A549 (cell line): ENCODE measurements at regions not wholly inside any gene's neighbourhood (a gene's known extent, or its start where the extent isn't known, plus 50 kb on each side); places are given as distances from the start of the nearest gene placed in this dataset.

Experiments used
- ATAC-seq, 2 experiments: fragments of 200-7000 bp in 1 of 2; fragments of >200 bp in 1 of 2; cut with Nextera tagmentation in 1 of 2; cut with Tn5 transposase in 1 of 2; 3 replicates each; pipeline versions ENCODE4 v1.8.0 to v1.9.1; 2018 to 2020; ENCODE audit warnings: mild to moderate bottlenecking in 1 of 2, moderate library complexity in 1 of 2
- CTCF ChIA-PET: fragments of 300-600 bp; sonication (Branson Sonifier 250); formaldehyde crosslinking; extraction: SDS; loops from one replicate; lab custom pipeline; 2021; ENCODE audit warnings: antibody characterized with exemption, inconsistent platforms; lab: Yijun Ruan, JAX
- POLR2A ChIA-PET: fragments of 350-600 bp; formaldehyde crosslinking; extraction: SDS; loops from one replicate; lab custom pipeline; 2021; ENCODE audit warnings: antibody characterized with exemption, inconsistent platforms; lab: Yijun Ruan, JAX
- DNase-seq, 2 experiments: peaks; one replicate each; pipeline versions ENCODE4 v3.0.0 to v3.0.0-alpha.2; 2011 to 2016; ENCODE audit warnings: low read depth in 1 of 2, low spot score in 1 of 2
- FAIRE-seq: peaks from 2 replicates; lab custom pipeline; 2011; peaks lifted over from hg19 to GRCh38; lab: Jason Lieb, UNC
- H3K27ac ChIP-seq, 2 experiments: fragments of >200 bp; sonication (Bioruptor Twin); formaldehyde crosslinking; 3 replicates each; pipeline ENCODE4 v1.5.1; 2016 to 2017
- H3K4me1 ChIP-seq: fragments of >200 bp; sonication (Bioruptor Twin); formaldehyde crosslinking; 3 replicates; pipeline ENCODE4 v1.6.1; 2016
- H3K4me2 ChIP-seq: fragments of >200 bp; sonication (Bioruptor Twin); formaldehyde crosslinking; 3 replicates; pipeline ENCODE4 v1.6.1; 2016
- H3K4me3 ChIP-seq: fragments of >200 bp; sonication (Bioruptor Twin); formaldehyde crosslinking; 3 replicates; pipeline ENCODE4 v1.5.1; 2016
- H3K9me3 ChIP-seq: fragments of >200 bp; sonication (Bioruptor Twin); formaldehyde crosslinking; 3 replicates; pipeline ENCODE4 v1.6.1; 2016
- ATOH8 ChIP-seq: fragments of 250-450 bp; sonication (Bioruptor Pico); IDR thresholded peaks from 2 replicates; pipeline ENCODE4 v1.5.0; 2020; ENCODE audit warnings: low read depth, mild to moderate bottlenecking, moderate library complexity
- EHF ChIP-seq: fragments of 250-450 bp; sonication (Bioruptor Pico); IDR thresholded peaks from 2 replicates; pipeline ENCODE4 v1.5.0; 2020; ENCODE audit warnings: mild to moderate bottlenecking
- EHMT2 ChIP-seq: fragments of 200-600 bp; sonication (generic); IDR thresholded peaks from 2 replicates; pipeline ENCODE4 v1.6.1; 2016; ENCODE audit warnings: antibody characterized with exemption, low read depth, mild to moderate bottlenecking, moderate library complexity
- ELK1 ChIP-seq: fragments of 150-350 bp; IDR thresholded peaks from 2 replicates; pipeline ENCODE4 v1.6.1; 2014; ENCODE audit warnings: low read depth, mild to moderate bottlenecking, low read length
- FOSB ChIP-seq: fragments of 250-450 bp; sonication (Bioruptor Pico); IDR thresholded peaks from 2 replicates; pipeline ENCODE4 v1.5.0; 2020; ENCODE audit warnings: mild to moderate bottlenecking, moderate library complexity
- HES2 ChIP-seq: fragments of >200 bp; sonication (Bioruptor Twin); formaldehyde crosslinking; IDR thresholded peaks from 2 replicates; pipeline ENCODE4 v1.6.1; 2016
- HMGXB4 ChIP-seq: fragments of 250-450 bp; sonication (Bioruptor Pico); IDR thresholded peaks from 2 replicates; pipeline ENCODE4 v1.5.0; 2021; ENCODE audit warnings: mild to moderate bottlenecking, moderate library complexity, borderline replicate concordance
- HOXA7 ChIP-seq: fragments of 250-450 bp; sonication (Bioruptor Pico); IDR thresholded peaks from 2 replicates; pipeline ENCODE4 v1.5.0; 2020; ENCODE audit warnings: mild to moderate bottlenecking, moderate library complexity
- HOXB13 ChIP-seq: fragments of 250-450 bp; sonication (Bioruptor Pico); IDR thresholded peaks from 2 replicates; pipeline ENCODE4 v1.5.0; 2020; ENCODE audit warnings: low read depth, mild to moderate bottlenecking, moderate library complexity
- MAFK ChIP-seq: fragments of 450-650 bp; IDR thresholded peaks from 2 replicates; pipeline ENCODE4 v1.6.1; 2014; ENCODE audit not compliant: partially characterized antibody
- MYC ChIP-seq: IDR thresholded peaks from 2 replicates; pipeline ENCODE4 v1.6.1; 2012; ENCODE audit warnings: mild to moderate bottlenecking, inconsistent platforms, low read length, improper control_type of control experiment, borderline replicate concordance
- NFE2L2 ChIP-seq: fragments of 150-350 bp; conservative IDR thresholded peaks from 2 replicates; pipeline ENCODE4 v1.6.1; 2014; ENCODE audit warnings: low read length
- PBX3 ChIP-seq: IDR thresholded peaks from 2 replicates; pipeline ENCODE4 v1.6.1; 2012
- PHF8 ChIP-seq: fragments of 200-600 bp; sonication (generic); IDR thresholded peaks from 2 replicates; pipeline ENCODE4 v1.6.1; 2016; ENCODE audit warnings: low read depth, mild to moderate bottlenecking, antibody characterized with exemption, moderate library complexity, borderline replicate concordance
- RAD21 ChIP-seq, 2 experiments: fragments of >200 bp in 1 of 2; sonication (Bioruptor Twin) in 1 of 2; formaldehyde crosslinking in 1 of 2; IDR thresholded peaks in 1 of 2; conservative IDR thresholded peaks in 1 of 2; 2 replicates in 1 of 2; 3 replicates in 1 of 2; pipeline ENCODE4 v1.6.1; 2012 to 2018; ENCODE audit warnings: inconsistent platforms in 1 of 2
- RCOR1 ChIP-seq: fragments of 150-350 bp; IDR thresholded peaks from 2 replicates; pipeline ENCODE4 v1.6.1; 2014; ENCODE audit warnings: antibody characterized with exemption, low read length, low read depth
- RNF2 ChIP-seq: fragments of 200-600 bp; sonication (generic); IDR thresholded peaks from 2 replicates; pipeline ENCODE4 v1.6.1; 2016; ENCODE audit warnings: low read depth, mild to moderate bottlenecking, antibody characterized with exemption, moderate library complexity, borderline replicate concordance
- SREBF2 ChIP-seq: fragments of 450-650 bp; IDR thresholded peaks from 2 replicates; pipeline ENCODE4 v1.6.1; 2014; ENCODE audit warnings: mild to moderate bottlenecking, moderate library complexity
- USF2 ChIP-seq: fragments of 450-650 bp; IDR thresholded peaks from 2 replicates; pipeline ENCODE4 v1.6.1; 2014; ENCODE audit warnings: antibody characterized with exemption
- ZNF302 ChIP-seq: fragments of 250-450 bp; sonication (Bioruptor Pico); IDR thresholded peaks from 2 replicates; pipeline ENCODE4 v1.9.0; 2021; ENCODE audit warnings: inconsistent platforms, mild to moderate bottlenecking, moderate library complexity
- WGBS: methylation state at CpG from one replicate; pipeline ENCODE4 v1.1.6; 2017; ENCODE audit errors: missing lambda C conversion rate; 5-methylcytosine and 5-hydroxymethylcytosine counted together

- ChIA-PET CTCF (interaction anchor here (1.2 to 1.3 kb wide), 2 partner anchors 18 to 181 kb away, joined by 3 read pairs; no protein-coding TSS in a partner anchor), POLR2A (no interaction called here)
- 85% methylated on average over 9 of the region's 9 CpGs for WGBS
- H3K4me1 ChIP-seq = peaks cover 9% of the 10 kb centered on the region; the same call in 2 of the 3 replicates
- no peak for ATAC-seq
- no peak for FAIRE-seq
- DNase-seq = no peak
- no peak overlapping the region for H3K4me2 ChIP-seq
- TF ChIP-seq PHF8 (no peak), ATOH8 (CRISPR knock-in tag) (no peak), MAFK (no peak), NFE2L2 (no peak), HMGXB4 (CRISPR knock-in tag) (no peak), EHMT2 (no peak), RAD21 (conservative IDR thresholded peaks at IDR 0.05 in 1 of 2, IDR thresholded peaks at IDR 0.05 in 1 of 2) (no peak), PBX3 (no peak), RCOR1 (no peak), USF2 (no peak), MYC (no peak), HES2 (no peak), SREBF2 (no peak), RNF2 (no peak), ZNF302 (CRISPR knock-in tag) (no peak), HOXB13 (CRISPR knock-in tag) (no peak), FOSB (CRISPR knock-in tag) (no peak), HOXA7 (no peak), EHF (CRISPR knock-in tag) (no peak)
- TF ChIP-seq, all 56 proteins: peak for 0
- peak overlapping the region in 1 of 2 experiments; percentile 34; a peak in 2 of 6 replicates for H3K27ac ChIP-seq
- peaks cover 12% of the 10 kb centered on the region; the same call in 1 of the 3 replicates for H3K9me3 ChIP-seq
- no peak overlapping the region for H3K4me3 ChIP-seq
Measured at GRCh38 chr12:116418551-116418950, 140.6 kb upstream of the MAP1LC3B2 start.

GRCh38 chr12:116420227-116420880 is 138.8 kb upstream of the MAP1LC3B2 start:
- Histone ChIP-seq H3K4me2 (no peak overlapping the region), H3K4me3 (no peak overlapping the region), H3K27ac (peak overlapping the region; percentile 22 to 52; a peak in 4 of 6 replicates), H3K9me3 (peaks cover 12% of the 10 kb centered on the region; the same call in 1 of the 3 replicates), H3K4me1 (peaks cover 13% of the 10 kb centered on the region)
- CTCF ChIA-PET = interaction anchor here (1.3 to 1.8 kb wide), 2 partner anchors 13 to 179 kb away, joined by 3 to 7 read pairs; no protein-coding TSS in a partner anchor
- DNase-seq (no peak), FAIRE-seq (no peak), ATAC-seq (peak; percentile 37 to 47; a peak in 4 of 6 replicates)
- POLR2A ChIA-PET = no interaction called here
- no peak for TF ChIP-seq ELK1
- 82% methylated on average over 8 of the region's 8 CpGs for WGBS
